VCaP (cell line): ENCODE measurements at regions not wholly inside any gene's neighbourhood (a gene's known extent, or its start where the extent isn't known, plus 50 kb on each side); places are given as distances from the start of the nearest gene placed in this dataset.

ENCODE experiments used
- H3K27ac ChIP-seq: fragments of 450-650 bp; 2 replicates; pipeline ENCODE4 v1.5.1; 2017
- TF ChIP-seq, protein P1 (sequence below): fragments of 450-650 bp; conservative IDR thresholded peaks from 2 replicates; pipeline ENCODE4 v1.5.1; 2017; ENCODE audit warnings: mild to moderate bottlenecking, moderate library complexity

GRCh38 chr5:72028382-72028781 is 78.9 kb upstream of the MAP1B start:
- TF ChIP-seq, protein P1, sequence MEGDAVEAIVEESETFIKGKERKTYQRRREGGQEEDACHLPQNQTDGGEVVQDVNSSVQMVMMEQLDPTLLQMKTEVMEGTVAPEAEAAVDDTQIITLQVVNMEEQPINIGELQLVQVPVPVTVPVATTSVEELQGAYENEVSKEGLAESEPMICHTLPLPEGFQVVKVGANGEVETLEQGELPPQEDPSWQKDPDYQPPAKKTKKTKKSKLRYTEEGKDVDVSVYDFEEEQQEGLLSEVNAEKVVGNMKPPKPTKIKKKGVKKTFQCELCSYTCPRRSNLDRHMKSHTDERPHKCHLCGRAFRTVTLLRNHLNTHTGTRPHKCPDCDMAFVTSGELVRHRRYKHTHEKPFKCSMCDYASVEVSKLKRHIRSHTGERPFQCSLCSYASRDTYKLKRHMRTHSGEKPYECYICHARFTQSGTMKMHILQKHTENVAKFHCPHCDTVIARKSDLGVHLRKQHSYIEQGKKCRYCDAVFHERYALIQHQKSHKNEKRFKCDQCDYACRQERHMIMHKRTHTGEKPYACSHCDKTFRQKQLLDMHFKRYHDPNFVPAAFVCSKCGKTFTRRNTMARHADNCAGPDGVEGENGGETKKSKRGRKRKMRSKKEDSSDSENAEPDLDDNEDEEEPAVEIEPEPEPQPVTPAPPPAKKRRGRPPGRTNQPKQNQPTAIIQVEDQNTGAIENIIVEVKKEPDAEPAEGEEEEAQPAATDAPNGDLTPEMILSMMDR: no peak
- H3K27ac ChIP-seq: no peak overlapping the region

- TF ChIP-seq, protein P1: no peak
- H3K27ac ChIP-seq: no peak overlapping the region
These were observed 77.0 kb upstream of the MAP1B start for GRCh38 chr5:72030237-72030636.

GRCh38 chr5:72032788-72033187 is 74.5 kb upstream of the MAP1B start:
- TF ChIP-seq, protein P1: no peak
- H3K27ac ChIP-seq: no peak overlapping the region

DNA sequence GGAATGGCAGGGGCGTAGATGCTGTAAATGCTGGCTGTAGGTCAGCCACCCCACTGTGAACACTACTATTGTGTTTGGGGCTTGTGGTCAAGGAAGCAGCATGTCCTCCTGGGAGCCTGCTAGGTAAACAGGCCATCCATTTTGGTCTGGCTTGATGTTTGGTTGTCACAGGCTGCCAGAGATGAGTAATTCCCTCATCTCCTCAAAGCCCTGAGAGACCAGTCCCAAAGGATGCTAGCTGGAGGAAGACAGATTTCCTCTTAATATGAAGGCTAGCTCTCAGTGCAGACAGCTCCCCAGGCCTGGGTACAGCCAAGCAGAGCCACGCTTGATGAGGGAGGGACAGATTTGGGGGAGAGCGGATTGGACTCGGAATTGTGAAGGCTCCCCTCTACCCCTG is 72.5 kb upstream of the MAP1B start:
- no peak overlapping the region for H3K27ac ChIP-seq
- TF ChIP-seq, protein P1: no peak

DNA sequence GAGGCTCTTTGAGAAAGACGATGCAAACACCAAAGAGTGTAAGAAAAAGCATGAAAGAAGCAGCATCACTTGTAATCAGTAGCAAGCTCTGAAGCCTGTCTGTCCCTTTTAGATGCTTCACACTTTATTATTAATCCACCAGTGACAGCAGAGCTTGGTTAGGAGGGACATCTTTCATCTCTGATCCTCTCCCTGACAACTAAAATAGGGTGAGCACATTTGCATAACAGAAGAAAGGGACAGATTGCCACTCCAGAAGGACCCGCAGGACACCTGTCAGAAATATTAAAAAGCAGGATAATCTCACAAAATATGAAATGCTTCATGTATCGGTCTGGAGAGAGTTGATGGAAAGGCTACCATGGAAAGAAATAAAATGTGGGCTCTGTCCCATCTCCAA is 71.4 kb upstream of the MAP1B start:
- no peak overlapping the region for H3K27ac ChIP-seq
- TF ChIP-seq, protein P1: no peak

DNA sequence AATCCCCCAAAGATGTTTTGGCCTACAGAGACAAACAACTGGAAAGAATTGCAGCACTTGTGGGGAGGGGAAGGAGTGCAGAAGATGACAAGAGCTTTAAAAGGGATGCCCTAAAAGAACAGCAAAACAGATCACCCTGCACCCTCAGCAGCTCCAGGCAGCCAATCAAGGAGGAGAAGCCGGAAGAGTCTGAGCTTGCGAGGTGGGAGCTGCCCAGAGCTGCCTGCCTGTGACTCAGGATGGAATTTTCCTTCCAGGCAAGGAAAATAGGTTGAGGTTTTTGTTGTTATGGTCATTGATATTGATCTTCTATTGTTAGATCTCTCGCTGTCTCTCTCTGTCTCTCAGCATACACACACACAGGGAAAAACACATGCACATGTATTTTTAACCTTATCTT is 70.3 kb upstream of the MAP1B start:
- no peak overlapping the region for H3K27ac ChIP-seq
- TF ChIP-seq, protein P1: no peak

GRCh38 chr5:72040513-72040912 is 66.8 kb upstream of the MAP1B start:
- TF ChIP-seq, protein P1: no peak

DNA sequence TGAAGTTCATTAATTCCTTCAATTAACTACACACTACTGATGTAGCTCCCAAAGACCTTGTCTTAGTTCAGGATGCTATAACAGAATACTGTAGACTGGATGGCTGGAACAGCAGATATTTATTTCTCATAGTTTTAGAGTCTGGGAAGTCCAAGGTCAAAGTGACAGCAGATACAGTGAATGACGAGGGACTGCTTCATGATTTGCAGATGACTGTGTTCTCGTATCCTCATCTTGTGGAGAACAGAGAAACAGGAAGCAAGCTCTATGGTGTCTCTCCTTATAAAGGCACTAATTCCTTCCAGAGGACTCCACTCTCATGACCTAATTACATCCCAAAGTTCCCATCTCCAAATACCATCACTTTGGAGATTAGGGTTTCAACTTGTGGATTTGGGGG is 65.6 kb upstream of the MAP1B start:
- no peak overlapping the region for H3K27ac ChIP-seq
- TF ChIP-seq, protein P1: no peak

More at GRCh38 chr5:72040513-72040912, 66.8 kb upstream of the MAP1B start:
- no peak overlapping the region for H3K27ac ChIP-seq
